Large intestine (tissue), 3 donors: ENCODE measurements at regions not wholly inside any gene's neighbourhood (a gene's known extent, or its start where the extent isn't known, plus 50 kb on each side); places are given as distances from the start of the nearest gene placed in this dataset.

Experiments used
- DNase-seq, 2 donors: peaks; one replicate each; pipeline versions ENCODE4 v3.0.0 to v3.0.0-alpha.2; 2013
- H3K27ac ChIP-seq: one replicate; pipeline ENCODE4 v1.5.1; 2013; ENCODE audit warnings: low read length
- H3K27me3 ChIP-seq: 2 replicates; pipeline ENCODE4 v1.6.1; 2013; ENCODE audit warnings: low read length; ENCODE audit not compliant: control insufficient read depth, insufficient read depth
- H3K36me3 ChIP-seq: 2 replicates; pipeline ENCODE4 v1.6.1; 2013; ENCODE audit warnings: low read length; ENCODE audit not compliant: control insufficient read depth, insufficient read depth
- H3K4me1 ChIP-seq: one replicate; pipeline ENCODE4 v1.6.1; 2013; ENCODE audit warnings: low read length; ENCODE audit not compliant: control insufficient read depth, insufficient read depth
- H3K4me3 ChIP-seq: one replicate; pipeline ENCODE4 v1.5.1; 2013; ENCODE audit warnings: low read length
- H3K9me3 ChIP-seq: one replicate; pipeline ENCODE4 v1.6.1; 2013; ENCODE audit warnings: mild to moderate bottlenecking, low read depth, low read length, moderate library complexity; ENCODE audit not compliant: control insufficient read depth
- WGBS: methylation state at CpG from one replicate; pipeline ENCODE4 v1.1.5; 2013; ENCODE audit warnings: low lambda C conversion rate; ENCODE audit not compliant: insufficient coverage; 5-methylcytosine and 5-hydroxymethylcytosine counted together

GRCh38 chr2:129733579-129733978 lies 245.9 kb upstream of the RAB6C start:
- no peak overlapping the region for H3K4me3 ChIP-seq
- no peaks in the 10 kb centered on the region for H3K36me3 ChIP-seq
- no peaks in the 10 kb centered on the region for H3K27me3 ChIP-seq
- no peak overlapping the region for H3K27ac ChIP-seq
- H3K9me3 ChIP-seq, result peaks cover 10% of the 10 kb centered on the region
- no CpG with 5 or more reads among the region's 2 CpGs for WGBS
- H3K4me1 ChIP-seq, result no peaks in the 10 kb centered on the region
- DNase-seq, result no peak

GRCh38 chr2:129734343-129735034 lies 245.0 kb upstream of the RAB6C start:
- Histone ChIP-seq H3K4me1 (no peaks in the 10 kb centered on the region), H3K36me3 (no peaks in the 10 kb centered on the region), H3K27me3 (no peaks in the 10 kb centered on the region), H3K27ac (no peak overlapping the region), H3K4me3 (no peak overlapping the region), H3K9me3 (peaks cover 10% of the 10 kb centered on the region)
- 75% methylated on average over 1 of the region's 10 CpGs for WGBS
- no peak for DNase-seq

GRCh38 chr2:129735576-129735975 lies 243.9 kb upstream of the RAB6C start:
- Histone ChIP-seq H3K4me1 (no peaks in the 10 kb centered on the region), H3K27ac (no peak overlapping the region), H3K27me3 (no peaks in the 10 kb centered on the region), H3K36me3 (no peaks in the 10 kb centered on the region), H3K4me3 (no peak overlapping the region), H3K9me3 (peaks cover 10% of the 10 kb centered on the region)
- DNase-seq, result no peak
- WGBS, result 100% methylated on average over 1 of the region's 6 CpGs

DNA sequence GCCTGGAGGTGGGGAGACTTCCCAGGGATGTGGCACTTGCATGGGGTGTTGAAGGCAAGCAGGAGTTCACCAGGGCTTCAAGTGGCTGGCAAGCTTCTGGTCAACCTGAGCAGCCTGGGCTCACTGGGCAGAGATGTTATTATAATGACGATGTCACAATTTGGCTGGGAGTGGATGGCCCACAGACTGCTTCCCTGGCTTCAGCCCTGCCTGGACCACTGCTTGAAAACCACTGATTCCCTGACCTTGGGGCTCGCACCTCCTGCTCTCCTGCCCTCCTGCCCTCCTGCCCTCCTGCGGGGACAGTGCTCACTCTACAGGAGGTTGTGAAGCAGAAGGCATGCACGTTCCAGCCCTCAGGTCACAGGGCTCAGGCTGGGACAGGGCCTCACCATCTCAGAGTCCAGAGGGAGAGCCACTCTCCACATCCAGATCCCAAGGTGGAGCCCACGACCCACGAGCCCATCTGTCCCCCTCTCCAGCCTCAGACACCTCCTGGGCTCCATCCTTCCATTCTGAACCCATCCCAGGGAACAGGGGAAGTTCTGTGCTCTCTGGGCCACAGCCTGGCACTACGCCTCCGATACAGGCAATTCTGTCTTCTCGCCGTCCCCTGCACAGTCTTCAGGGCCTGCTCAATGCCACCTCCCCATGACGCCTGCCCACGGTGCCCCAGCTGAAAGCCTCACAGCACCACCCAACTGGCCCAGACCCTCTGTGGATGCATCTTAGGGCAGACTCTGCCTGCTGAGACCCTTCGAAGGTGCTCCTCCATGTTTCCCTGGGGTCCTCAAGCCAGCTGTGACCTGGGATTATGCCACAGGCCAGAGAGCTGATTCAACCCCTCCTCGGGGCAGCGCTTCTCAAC lies 241.6 kb upstream of the RAB6C start:
- no peak for DNase-seq
- WGBS, result no CpG with 5 or more reads among the region's 15 CpGs
- H3K4me1 ChIP-seq, result no peaks in the 10 kb centered on the region
- no peak overlapping the region for H3K4me3 ChIP-seq
- no peaks in the 10 kb centered on the region for H3K27me3 ChIP-seq
- H3K27ac ChIP-seq, result no peak overlapping the region
- H3K9me3 ChIP-seq, result peaks cover 10% of the 10 kb centered on the region
- H3K36me3 ChIP-seq, result no peaks in the 10 kb centered on the region

DNA sequence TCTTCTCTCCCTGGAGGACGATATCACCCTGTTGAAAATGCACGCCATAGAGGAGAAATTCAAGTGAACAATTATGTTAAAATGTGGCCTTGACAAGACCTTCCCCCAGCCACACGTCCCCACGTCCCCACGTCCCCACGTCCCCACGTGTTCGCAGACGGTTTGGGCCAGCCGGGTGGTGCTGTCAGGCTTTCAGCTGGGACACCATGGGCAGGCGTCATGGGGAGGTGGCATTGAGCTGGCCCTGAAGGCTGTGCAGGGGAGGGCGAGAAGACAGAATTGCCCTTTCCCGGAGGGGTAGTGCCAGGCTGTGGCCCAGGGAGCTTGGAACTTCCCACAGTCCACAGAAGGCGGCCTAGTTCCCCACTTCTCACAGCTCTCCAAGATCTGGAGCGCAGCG lies 240.7 kb upstream of the RAB6C start:
- no peak overlapping the region for H3K4me3 ChIP-seq
- no peaks in the 10 kb centered on the region for H3K36me3 ChIP-seq
- peaks cover 10% of the 10 kb centered on the region for H3K9me3 ChIP-seq
- no peak for DNase-seq
- no CpG with 5 or more reads among the region's 16 CpGs for WGBS
- H3K27me3 ChIP-seq, result no peaks in the 10 kb centered on the region
- no peak overlapping the region for H3K27ac ChIP-seq
- H3K4me1 ChIP-seq, result no peaks in the 10 kb centered on the region

GRCh38 chr2:129740504-129740903 lies 239.0 kb upstream of the RAB6C start:
- no peak for DNase-seq
- Histone ChIP-seq H3K27me3 (no peaks in the 10 kb centered on the region), H3K4me3 (no peak overlapping the region), H3K4me1 (no peaks in the 10 kb centered on the region), H3K36me3 (no peaks in the 10 kb centered on the region), H3K9me3 (peaks cover 8% of the 10 kb centered on the region), H3K27ac (no peak overlapping the region)
- no CpG with 5 or more reads among the region's 7 CpGs for WGBS

- WGBS, result 100% methylated on average over 1 of the region's 7 CpGs
- Histone ChIP-seq H3K4me3 (no peak overlapping the region), H3K27me3 (no peaks in the 10 kb centered on the region), H3K36me3 (no peaks in the 10 kb centered on the region), H3K9me3 (peaks cover 1% of the 10 kb centered on the region), H3K4me1 (no peaks in the 10 kb centered on the region), H3K27ac (no peak overlapping the region)
- no peak for DNase-seq
Observed at GRCh38 chr2:129741165-129741564, 238.3 kb upstream of the RAB6C start.

GRCh38 chr2:129741623-129742022 lies 237.8 kb upstream of the RAB6C start:
- no peak overlapping the region for H3K27ac ChIP-seq
- no peaks in the 10 kb centered on the region for H3K9me3 ChIP-seq
- no CpG with 5 or more reads among the region's 12 CpGs for WGBS
- DNase-seq, result no peak
- H3K27me3 ChIP-seq, result no peaks in the 10 kb centered on the region
- H3K4me3 ChIP-seq, result no peak overlapping the region
- no peaks in the 10 kb centered on the region for H3K36me3 ChIP-seq
- H3K4me1 ChIP-seq, result no peaks in the 10 kb centered on the region

GRCh38 chr2:129742415-129743180 lies 236.9 kb upstream of the RAB6C start:
- WGBS, result 90% methylated on average over 2 of the region's 23 CpGs
- Histone ChIP-seq H3K27ac (no peak overlapping the region), H3K4me3 (no peak overlapping the region), H3K9me3 (no peaks in the 10 kb centered on the region), H3K27me3 (no peaks in the 10 kb centered on the region), H3K36me3 (no peaks in the 10 kb centered on the region), H3K4me1 (no peaks in the 10 kb centered on the region)
- DNase-seq, result no peak

GRCh38 chr2:129744141-129744540 lies 235.3 kb upstream of the RAB6C start:
- no peaks in the 10 kb centered on the region for H3K27me3 ChIP-seq
- H3K9me3 ChIP-seq, result no peaks in the 10 kb centered on the region
- no peak overlapping the region for H3K27ac ChIP-seq
- H3K4me3 ChIP-seq, result no peak overlapping the region
- no peaks in the 10 kb centered on the region for H3K4me1 ChIP-seq
- 100% methylated on average over 1 of the region's 7 CpGs for WGBS
- no peaks in the 10 kb centered on the region for H3K36me3 ChIP-seq
- DNase-seq, result no peak
